HUES6 (cell line): ENCODE measurements at regions not wholly inside any gene's neighbourhood (a gene's known extent, or its start where the extent isn't known, plus 50 kb on each side); places are given as distances from the start of the nearest gene placed in this dataset.

Experiments used
- H3K27ac ChIP-seq: 2 replicates; pipeline ENCODE4 v1.7.0; 2013; ENCODE audit warnings: low read depth, mild to moderate bottlenecking, low read length, inconsistent platforms
- H3K27me3 ChIP-seq: 2 replicates; pipeline ENCODE4 v1.6.1; 2013; ENCODE audit warnings: low read length; ENCODE audit not compliant: control insufficient read depth, insufficient read depth
- H3K36me3 ChIP-seq: 2 replicates; pipeline ENCODE4 v1.6.1; 2013; ENCODE audit warnings: low read length; ENCODE audit not compliant: control insufficient read depth, insufficient read depth
- H3K4me1 ChIP-seq: 2 replicates; pipeline ENCODE4 v1.6.1; 2013; ENCODE audit warnings: low read length; ENCODE audit not compliant: control insufficient read depth, insufficient read depth
- H3K4me3 ChIP-seq: 2 replicates; pipeline ENCODE4 v1.5.1; 2013; ENCODE audit warnings: low read depth, low read length
- H3K9ac ChIP-seq: one replicate; pipeline ENCODE4 v1.6.1; 2013; ENCODE audit warnings: mild to moderate bottlenecking, low read length
- H3K9me3 ChIP-seq: 2 replicates; pipeline ENCODE4 v1.6.1; 2013; ENCODE audit warnings: low read depth, low read length; ENCODE audit not compliant: control insufficient read depth, insufficient read depth

DNA sequence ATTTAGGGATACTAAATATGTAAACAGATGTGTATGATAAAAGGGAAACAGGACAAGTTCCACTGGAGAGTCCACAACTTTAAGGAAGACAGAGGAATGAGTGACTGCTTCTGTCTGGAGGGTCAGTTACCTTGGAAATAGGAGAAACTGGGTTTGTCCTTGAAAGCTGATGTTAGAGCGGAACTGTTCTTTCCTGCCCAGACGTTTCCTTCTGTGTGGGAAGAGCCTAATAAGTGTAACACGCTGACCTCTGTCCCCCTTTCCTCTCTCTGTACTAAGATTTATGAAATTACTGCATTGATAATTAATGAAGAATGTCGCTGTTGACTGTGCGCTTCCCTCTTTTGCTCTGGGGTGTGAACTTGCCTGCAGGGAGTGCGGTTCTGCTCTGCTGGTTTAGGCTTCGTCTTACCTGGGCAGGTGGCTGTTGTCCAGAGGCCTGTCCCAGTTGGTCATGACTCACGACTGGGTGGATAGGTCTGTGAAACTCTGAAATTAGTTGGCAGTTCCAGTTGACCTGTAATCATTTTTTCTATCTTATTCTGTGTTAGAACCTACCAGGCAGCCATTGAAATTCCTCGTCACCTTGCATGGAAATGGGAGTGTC, 126.8 kb downstream of the MTRR start:
- H3K36me3 ChIP-seq = no peaks in the 10 kb centered on the region
- H3K9me3 ChIP-seq = no peaks in the 10 kb centered on the region

GRCh38 chr5:8005416-8005815, 136.5 kb downstream of the MTRR start:
- no peaks in the 10 kb centered on the region for H3K36me3 ChIP-seq
- no peaks in the 10 kb centered on the region for H3K4me1 ChIP-seq

More for the DNA sequence above, 126.8 kb downstream of the MTRR start:
- no peak overlapping the region for H3K27ac ChIP-seq
- no peak overlapping the region for H3K9ac ChIP-seq
- no peaks in the 10 kb centered on the region for H3K4me1 ChIP-seq
- no peak overlapping the region for H3K4me3 ChIP-seq
- H3K27me3 ChIP-seq = no peaks in the 10 kb centered on the region

DNA sequence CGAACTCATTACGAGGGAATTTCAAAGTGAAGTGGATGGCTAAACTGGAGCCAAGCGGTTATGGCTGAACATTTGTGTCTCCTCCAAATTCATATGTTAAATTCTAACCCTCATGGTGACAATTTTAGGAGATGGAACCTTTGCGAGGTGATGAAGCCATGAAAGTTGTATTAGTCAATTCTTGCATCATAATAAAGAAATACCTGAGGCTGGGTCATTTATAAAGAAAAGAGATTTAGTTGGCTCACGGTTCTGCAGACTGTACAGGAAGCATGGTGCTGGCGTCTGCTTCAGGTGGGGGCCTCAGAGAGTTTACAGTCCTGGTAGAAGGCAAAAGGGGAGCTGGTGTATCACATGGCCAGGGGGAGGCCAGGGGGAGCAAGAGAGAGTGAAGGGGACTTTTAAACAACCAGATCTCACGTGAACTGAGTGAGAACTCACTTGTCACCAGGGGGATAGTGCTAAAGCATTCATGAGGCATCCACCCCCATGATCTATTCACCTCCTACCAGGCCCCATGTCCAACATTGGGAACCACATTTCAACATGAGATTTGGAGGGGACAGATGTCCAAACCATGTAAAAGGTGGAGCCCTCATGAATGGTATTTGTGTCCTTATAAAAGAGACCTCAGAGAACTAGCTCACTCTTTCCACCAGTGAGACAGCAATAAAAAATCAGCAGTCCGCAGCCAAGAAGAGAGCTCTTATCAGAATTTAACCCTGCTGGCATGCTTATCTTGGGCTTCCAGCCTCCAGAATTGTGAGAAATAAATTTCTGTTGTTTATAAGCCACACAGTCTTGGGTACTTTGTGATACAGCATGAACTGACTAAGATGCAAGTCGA, 143.4 kb downstream of the MTRR start:
- no peak overlapping the region for H3K9ac ChIP-seq

More at GRCh38 chr5:8005416-8005815, 136.5 kb downstream of the MTRR start:
- Histone ChIP-seq H3K9ac (no peak overlapping the region), H3K27ac (no peak overlapping the region), H3K4me3 (no peak overlapping the region), H3K9me3 (no peaks in the 10 kb centered on the region), H3K27me3 (no peaks in the 10 kb centered on the region)

GRCh38 chr5:8013948-8014710, 145.2 kb downstream of the MTRR start:
- Histone ChIP-seq H3K4me1 (no peaks in the 10 kb centered on the region), H3K9me3 (no peaks in the 10 kb centered on the region), H3K36me3 (no peaks in the 10 kb centered on the region), H3K27me3 (no peaks in the 10 kb centered on the region), H3K4me3 (no peak overlapping the region), H3K27ac (no peak overlapping the region), H3K9ac (no peak overlapping the region)

More for the DNA sequence above, 143.4 kb downstream of the MTRR start:
- Histone ChIP-seq H3K4me1 (no peaks in the 10 kb centered on the region), H3K4me3 (no peak overlapping the region), H3K27me3 (no peaks in the 10 kb centered on the region), H3K36me3 (no peaks in the 10 kb centered on the region), H3K27ac (no peak overlapping the region), H3K9me3 (no peaks in the 10 kb centered on the region)

DNA sequence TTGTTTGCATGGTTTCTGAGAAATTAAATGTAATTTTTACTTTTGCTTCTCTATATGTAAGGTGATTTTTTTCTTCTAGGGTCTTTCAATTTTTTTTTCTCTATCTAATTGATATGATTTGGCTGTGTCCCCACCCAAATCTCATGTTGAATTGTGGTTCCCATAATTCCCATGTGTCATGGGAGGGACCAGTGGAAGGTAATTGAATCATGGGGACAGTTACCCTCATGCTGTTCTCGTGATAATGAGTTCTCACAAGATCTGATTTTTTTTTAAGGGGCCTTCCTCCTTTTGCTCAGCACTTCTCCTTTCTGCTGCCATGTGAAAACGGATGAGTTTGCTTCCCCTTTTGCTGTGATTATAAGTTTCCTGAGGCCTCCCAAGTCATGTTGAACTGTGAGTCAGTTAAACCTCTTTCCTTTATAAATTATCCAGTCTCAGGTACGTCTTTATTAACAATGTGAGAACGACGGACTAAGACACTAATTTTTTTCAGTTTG, 150.8 kb downstream of the MTRR start:
- Histone ChIP-seq H3K27me3 (no peaks in the 10 kb centered on the region), H3K9me3 (no peaks in the 10 kb centered on the region), H3K27ac (no peak overlapping the region), H3K36me3 (no peaks in the 10 kb centered on the region), H3K4me1 (no peaks in the 10 kb centered on the region), H3K4me3 (no peak overlapping the region), H3K9ac (no peak overlapping the region)

- no peak overlapping the region for H3K9ac ChIP-seq
- H3K36me3 ChIP-seq = no peaks in the 10 kb centered on the region
- H3K9me3 ChIP-seq = no peaks in the 10 kb centered on the region
- H3K4me3 ChIP-seq = no peak overlapping the region
- no peaks in the 10 kb centered on the region for H3K4me1 ChIP-seq
- H3K27me3 ChIP-seq = no peaks in the 10 kb centered on the region
- H3K27ac ChIP-seq = no peak overlapping the region
These were observed 152.0 kb downstream of the MTRR start for GRCh38 chr5:8020861-8021514.

GRCh38 chr5:8028243-8028642, 159.3 kb downstream of the MTRR start:
- H3K4me1 ChIP-seq = no peaks in the 10 kb centered on the region
- H3K9me3 ChIP-seq = no peaks in the 10 kb centered on the region
- H3K27ac ChIP-seq = no peak overlapping the region
- H3K4me3 ChIP-seq = no peak overlapping the region
- no peaks in the 10 kb centered on the region for H3K27me3 ChIP-seq
- H3K36me3 ChIP-seq = no peaks in the 10 kb centered on the region
- no peak overlapping the region for H3K9ac ChIP-seq

- Histone ChIP-seq H3K9ac (no peak overlapping the region), H3K27me3 (no peaks in the 10 kb centered on the region), H3K9me3 (peaks cover 10% of the 10 kb centered on the region), H3K36me3 (no peaks in the 10 kb centered on the region), H3K27ac (no peak overlapping the region), H3K4me1 (no peaks in the 10 kb centered on the region), H3K4me3 (no peak overlapping the region)
These were observed 164.3 kb downstream of the MTRR start for GRCh38 chr5:8033261-8033660.

DNA sequence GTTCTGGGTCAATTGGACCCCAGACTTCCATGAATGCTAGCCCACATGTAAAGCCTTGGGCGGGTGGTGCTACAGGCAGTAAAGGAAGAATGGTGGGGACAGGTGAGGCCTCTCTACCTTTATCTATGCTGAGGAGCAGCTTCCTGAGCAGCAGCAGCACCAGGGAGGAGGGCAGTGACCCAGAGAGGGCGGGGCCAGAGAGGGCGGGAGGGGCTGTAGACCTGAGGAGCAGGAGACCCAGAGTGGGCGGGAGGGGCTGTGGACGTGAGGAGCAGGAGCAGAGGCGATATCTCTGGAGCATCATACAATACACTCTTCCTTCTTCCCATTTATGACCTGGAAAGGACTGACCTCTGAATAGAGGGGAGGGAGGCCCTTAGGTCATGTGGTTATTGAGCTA, 165.9 kb downstream of the MTRR start:
- H3K4me3 ChIP-seq = no peak overlapping the region
- no peaks in the 10 kb centered on the region for H3K4me1 ChIP-seq
- no peak overlapping the region for H3K9ac ChIP-seq
- H3K9me3 ChIP-seq = peaks cover 12% of the 10 kb centered on the region
- H3K36me3 ChIP-seq = no peaks in the 10 kb centered on the region
- no peaks in the 10 kb centered on the region for H3K27me3 ChIP-seq
- H3K27ac ChIP-seq = no peak overlapping the region

DNA sequence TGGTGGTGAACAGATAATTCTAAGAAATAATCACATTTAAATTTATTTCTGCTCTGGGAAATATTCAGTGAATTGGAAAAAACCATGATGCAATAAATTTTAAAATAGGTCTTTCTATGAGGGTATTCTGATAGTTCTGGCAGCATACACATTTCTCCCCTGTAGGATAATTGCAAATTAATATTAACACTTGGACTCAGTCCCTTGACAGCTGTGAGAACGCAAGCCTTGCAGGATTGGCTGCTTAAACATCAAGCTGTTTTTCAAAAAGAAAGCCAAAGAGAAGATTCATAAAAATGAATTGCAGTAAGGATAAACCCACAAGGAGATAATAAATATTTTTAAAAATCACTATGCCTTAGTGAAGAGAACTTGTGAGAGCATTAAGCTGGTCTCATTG, 180.0 kb downstream of the MTRR start:
- H3K27me3 ChIP-seq = no peaks in the 10 kb centered on the region

More for the DNA sequence above, 180.0 kb downstream of the MTRR start:
- Histone ChIP-seq H3K4me1 (peaks cover 14% of the 10 kb centered on the region), H3K27ac (no peak overlapping the region), H3K9me3 (peaks cover 2% of the 10 kb centered on the region; the same call in 1 of the 2 replicates), H3K4me3 (no peak overlapping the region), H3K9ac (no peak overlapping the region), H3K36me3 (no peaks in the 10 kb centered on the region)
